BJ (cell line): ENCODE measurements at regions not wholly inside any gene's neighbourhood (a gene's known extent, or its start where the extent isn't known, plus 50 kb on each side); places are given as distances from the start of the nearest gene placed in this dataset.
A peak's percentile ranks its signal among the peaks of the same experiment; 100 is the strongest.

Experiments
- CTCF ChIA-PET: fragments of 350-600 bp; formaldehyde crosslinking; extraction: SDS; loops from one replicate; lab custom pipeline; 2021; ENCODE audit warnings: antibody characterized with exemption, inconsistent platforms; lab: Yijun Ruan, JAX
- POLR2A ChIA-PET: fragments of 300-600 bp; sonication (Branson Sonifier 250); formaldehyde crosslinking; extraction: SDS; loops from one replicate; lab custom pipeline; 2021; ENCODE audit warnings: antibody characterized with exemption; lab: Charles Lee
- DNase-seq: peaks from one replicate; pipeline ENCODE4 v3.0.0-alpha.2; 2011; ENCODE audit warnings: low read depth
- H3K27me3 ChIP-seq: 2 replicates; pipeline ENCODE4 v1.6.0; 2011; ENCODE audit warnings: low read length; ENCODE audit not compliant: control insufficient read depth, insufficient read depth
- H3K36me3 ChIP-seq: 2 replicates; pipeline ENCODE4 v1.5.1; 2011; ENCODE audit warnings: low read length; ENCODE audit not compliant: control insufficient read depth, insufficient read depth
- H3K4me3 ChIP-seq: 2 replicates; pipeline ENCODE4 v1.5.1; 2011; ENCODE audit warnings: low read depth, mild to moderate bottlenecking, control low read depth, low read length
- TF ChIP-seq, protein P1 (sequence below): IDR thresholded peaks from 2 replicates; pipeline ENCODE4 v1.5.1; 2011; ENCODE audit warnings: low read depth, mild to moderate bottlenecking, control low read depth, inconsistent platforms, low read length, moderate library complexity; ENCODE audit not compliant: insufficient read depth

DNA sequence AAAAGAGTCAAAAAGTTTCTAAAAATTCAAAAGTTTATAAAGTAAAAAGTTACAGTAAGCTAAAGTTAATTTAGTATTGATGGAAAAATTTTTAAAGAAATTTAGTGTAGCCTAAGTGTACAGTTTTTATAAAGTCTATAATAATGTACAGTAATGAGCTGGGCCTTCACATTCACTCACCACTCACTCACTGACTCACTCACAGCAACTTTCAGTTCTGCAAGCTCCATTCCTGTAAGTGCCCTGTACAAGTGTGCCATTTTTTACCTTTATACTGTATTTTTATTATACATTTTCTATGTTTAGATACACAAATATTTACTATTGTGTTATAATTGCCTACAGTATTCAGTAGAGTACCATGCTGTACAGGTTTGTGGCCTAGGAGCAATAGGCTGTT, 239.5 kb upstream of the MAP3K1 start:
- Histone ChIP-seq H3K4me3 (no peak overlapping the region), H3K36me3 (no peaks in the 10 kb centered on the region), H3K27me3 (peaks cover 3% of the 10 kb centered on the region)
- DNase-seq = no peak
- CTCF ChIA-PET = interaction anchor here (0.7 to 1.9 kb wide), 2 partner anchors 10 to 191 kb away, joined by 3 to 6 read pairs; no protein-coding TSS in a partner anchor
- TF ChIP-seq, protein P1, sequence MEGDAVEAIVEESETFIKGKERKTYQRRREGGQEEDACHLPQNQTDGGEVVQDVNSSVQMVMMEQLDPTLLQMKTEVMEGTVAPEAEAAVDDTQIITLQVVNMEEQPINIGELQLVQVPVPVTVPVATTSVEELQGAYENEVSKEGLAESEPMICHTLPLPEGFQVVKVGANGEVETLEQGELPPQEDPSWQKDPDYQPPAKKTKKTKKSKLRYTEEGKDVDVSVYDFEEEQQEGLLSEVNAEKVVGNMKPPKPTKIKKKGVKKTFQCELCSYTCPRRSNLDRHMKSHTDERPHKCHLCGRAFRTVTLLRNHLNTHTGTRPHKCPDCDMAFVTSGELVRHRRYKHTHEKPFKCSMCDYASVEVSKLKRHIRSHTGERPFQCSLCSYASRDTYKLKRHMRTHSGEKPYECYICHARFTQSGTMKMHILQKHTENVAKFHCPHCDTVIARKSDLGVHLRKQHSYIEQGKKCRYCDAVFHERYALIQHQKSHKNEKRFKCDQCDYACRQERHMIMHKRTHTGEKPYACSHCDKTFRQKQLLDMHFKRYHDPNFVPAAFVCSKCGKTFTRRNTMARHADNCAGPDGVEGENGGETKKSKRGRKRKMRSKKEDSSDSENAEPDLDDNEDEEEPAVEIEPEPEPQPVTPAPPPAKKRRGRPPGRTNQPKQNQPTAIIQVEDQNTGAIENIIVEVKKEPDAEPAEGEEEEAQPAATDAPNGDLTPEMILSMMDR = no peak
- POLR2A ChIA-PET = no interaction called here

DNA sequence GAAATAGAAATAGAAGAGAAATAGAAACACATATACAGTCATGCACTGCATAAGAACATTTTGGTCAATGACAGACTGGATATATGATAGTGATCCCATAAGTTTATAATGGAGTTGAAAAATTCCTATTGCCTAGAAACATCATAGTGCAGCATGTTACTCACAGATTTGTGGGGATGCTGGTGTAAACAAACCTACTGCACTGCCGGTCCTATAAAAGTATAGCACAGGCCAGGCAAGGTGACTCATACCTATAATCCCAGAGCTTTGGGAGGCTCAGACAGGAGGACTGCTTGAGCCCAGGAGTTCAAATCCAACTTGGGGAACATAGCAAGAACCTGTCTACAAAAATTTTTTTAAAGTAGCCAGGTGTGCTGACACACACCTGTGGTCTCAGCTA, 240.6 kb upstream of the MAP3K1 start:
- TF ChIP-seq, protein P1 = no peak
- CTCF ChIA-PET = interaction anchor here (1.9 kb wide), 1 partner anchor 11 kb away, joined by 6 read pairs; no protein-coding TSS in a partner anchor
- no peak overlapping the region for H3K4me3 ChIP-seq
- peaks cover 1% of the 10 kb centered on the region for H3K27me3 ChIP-seq
- POLR2A ChIA-PET = no interaction called here
- DNase-seq = no peak
- H3K36me3 ChIP-seq = no peaks in the 10 kb centered on the region

DNA sequence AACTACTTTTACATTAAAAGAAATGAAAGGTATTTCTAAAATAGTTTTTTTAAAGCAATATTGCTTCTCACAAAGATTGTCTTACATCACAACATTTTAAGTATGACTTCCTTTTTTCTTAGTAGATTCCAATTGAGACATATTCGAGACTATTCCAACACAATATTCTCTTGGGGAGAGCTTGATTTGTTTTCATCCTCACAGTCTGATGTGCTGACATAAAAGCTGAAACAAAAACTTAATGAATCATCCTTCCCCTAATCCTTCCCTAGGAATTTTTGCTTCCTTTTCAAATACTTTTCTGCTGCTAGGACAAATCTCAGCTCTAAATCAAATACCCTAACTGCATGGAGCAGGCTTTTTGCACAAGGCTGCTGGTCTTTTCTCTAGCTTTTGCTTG, 245.8 kb upstream of the MAP3K1 start:
- peak; percentile 67 for DNase-seq
- TF ChIP-seq, protein P1 = no peak
- CTCF ChIA-PET = interaction anchor here (0.9 to 1.5 kb wide), 2 partner anchors 10 to 299 kb away, joined by 3 to 5 read pairs; no protein-coding TSS in a partner anchor
- H3K27me3 ChIP-seq = no peaks in the 10 kb centered on the region
- no peaks in the 10 kb centered on the region for H3K36me3 ChIP-seq
- no peak overlapping the region for H3K4me3 ChIP-seq
- POLR2A ChIA-PET = no interaction called here

DNA sequence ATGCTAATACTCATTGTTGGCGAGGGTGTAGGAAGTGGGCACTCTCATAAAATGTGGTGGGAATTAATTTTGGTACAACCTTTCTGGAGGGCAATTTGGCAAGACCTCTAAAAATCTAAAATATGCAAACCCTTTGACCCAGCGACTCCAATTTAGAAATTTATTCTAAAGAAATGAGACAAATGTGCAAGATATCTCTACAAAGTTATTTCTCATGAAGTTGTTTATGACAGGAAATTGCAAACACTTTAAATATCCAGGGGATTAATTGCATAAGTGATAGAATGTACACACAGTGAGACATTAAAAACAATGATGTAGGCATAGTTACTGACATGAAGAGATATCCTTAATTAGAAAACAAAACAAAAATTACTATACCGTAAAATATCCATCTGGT, 246.3 kb upstream of the MAP3K1 start:
- TF ChIP-seq, protein P1 = no peak
- H3K36me3 ChIP-seq = no peaks in the 10 kb centered on the region
- DNase-seq = no peak
- ChIA-PET POLR2A (no interaction called here), CTCF (interaction anchor here (0.9 kb wide), 1 partner anchor 10 kb away, joined by 3 read pairs; no protein-coding TSS in a partner anchor)
- H3K27me3 ChIP-seq = no peaks in the 10 kb centered on the region
- H3K4me3 ChIP-seq = no peak overlapping the region

DNA sequence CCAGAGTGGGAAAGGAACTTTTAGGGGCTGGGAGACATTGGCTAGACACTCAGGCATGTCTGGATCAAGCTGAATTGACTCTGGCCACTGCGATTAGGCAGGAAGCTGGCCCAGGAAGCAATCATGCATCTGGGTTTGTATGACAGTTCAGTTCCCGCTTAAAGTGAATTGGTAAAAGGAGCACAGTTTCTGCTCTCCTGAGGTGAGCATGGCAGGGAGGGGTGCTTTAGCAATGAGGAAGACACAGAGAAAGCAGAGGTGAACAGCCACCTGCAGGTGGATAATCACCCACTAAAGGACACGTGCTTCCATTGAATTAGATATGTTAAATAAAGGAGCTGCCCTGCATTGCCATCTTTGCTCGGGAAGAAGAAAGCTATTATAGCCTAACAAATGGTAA, 248.1 kb upstream of the MAP3K1 start:
- Histone ChIP-seq H3K36me3 (no peaks in the 10 kb centered on the region), H3K4me3 (no peak overlapping the region), H3K27me3 (no peaks in the 10 kb centered on the region)
- ChIA-PET POLR2A (no interaction called here), CTCF (no interaction called here)
- DNase-seq = no peak
- TF ChIP-seq, protein P1 = no peak
